Left hindlimb (tissue), 1 donor: ENCODE measurements at regions not wholly inside any gene's neighbourhood (a gene's known extent, or its start where the extent isn't known, plus 50 kb on each side); places are given as distances from the start of the nearest gene placed in this dataset.

Experiments
- DNase-seq: peaks from one replicate; pipeline ENCODE4 v3.0.0-alpha.2; 2018

DNA sequence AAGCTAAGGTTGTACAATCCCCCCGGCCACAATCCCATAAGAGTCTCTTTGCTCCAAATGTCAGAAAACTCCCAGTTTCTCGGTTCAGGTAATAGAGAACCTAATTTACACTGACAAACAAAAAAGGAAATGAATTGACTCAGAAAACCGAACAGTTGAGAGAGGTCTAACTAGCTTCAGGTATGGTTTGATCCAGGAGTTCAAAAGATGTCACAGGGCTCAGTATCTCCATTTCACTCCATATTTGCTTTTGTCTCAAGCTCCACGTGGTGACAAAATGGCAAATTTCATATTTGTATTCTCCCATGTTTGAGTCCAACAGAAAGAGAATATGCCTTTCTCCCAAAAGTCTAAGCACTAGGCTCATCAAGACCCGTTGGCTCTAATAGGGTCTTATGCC is 117.4 kb downstream of the AXIN2 start:
- DNase-seq = no peak

GRCh38 chr17:65442691-65443090 is 118.8 kb downstream of the AXIN2 start:
- no peak for DNase-seq

GRCh38 chr17:65442250-65442649 is 119.2 kb downstream of the AXIN2 start:
- no peak for DNase-seq

DNA sequence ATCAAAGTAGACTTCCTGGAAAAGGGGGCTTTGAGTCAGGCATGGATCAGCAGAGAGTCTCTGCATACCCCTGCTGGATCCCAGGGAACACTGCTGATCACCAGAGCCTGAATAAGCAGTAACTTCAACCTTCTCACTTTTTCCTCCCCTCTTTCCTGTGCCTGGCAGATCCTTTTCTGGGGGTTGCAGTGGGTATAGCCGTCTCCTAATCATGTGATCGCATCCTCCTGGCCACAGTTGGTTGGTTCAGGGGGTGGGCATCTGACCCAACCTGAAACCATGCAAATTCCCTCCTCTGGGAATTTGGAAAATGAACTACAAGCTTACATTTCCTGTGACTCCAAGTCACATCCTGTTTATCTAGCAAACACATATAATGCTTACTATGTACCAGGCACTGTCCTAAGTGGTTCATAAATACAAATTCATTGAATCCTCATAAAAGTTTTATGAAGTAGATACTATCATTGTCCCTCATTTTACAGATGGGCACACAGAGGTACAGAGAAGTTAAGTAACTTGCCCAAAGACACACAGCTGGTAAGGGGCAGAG is 120.3 kb downstream of the AXIN2 start:
- no peak for DNase-seq

DNA sequence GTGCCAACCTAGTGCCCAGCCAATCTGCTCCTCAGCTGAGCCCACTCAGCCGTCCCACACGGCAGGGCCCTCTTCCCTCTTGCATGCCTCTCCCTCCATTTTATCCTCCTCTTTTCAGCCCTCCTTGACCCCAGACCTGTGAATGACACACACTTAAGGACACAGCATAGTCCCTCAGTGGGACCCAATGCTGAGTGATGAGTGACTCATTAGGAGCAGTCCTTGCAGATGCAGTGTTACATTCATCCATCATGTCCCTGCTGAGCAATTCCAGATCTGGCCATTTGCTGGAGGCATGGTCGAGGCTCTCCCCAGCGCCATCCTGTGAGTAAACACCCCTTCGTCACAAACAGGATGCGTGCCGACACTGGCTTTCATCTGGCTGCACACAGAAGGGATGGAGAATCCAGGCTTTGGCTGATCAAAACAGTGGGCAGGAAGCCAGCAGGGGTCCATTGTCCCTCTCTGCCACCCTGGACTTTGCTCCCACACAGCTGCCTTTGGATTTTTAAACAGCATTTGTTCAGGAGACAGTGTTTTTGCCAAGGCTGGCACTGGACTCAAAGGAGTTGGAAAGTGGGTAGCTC is 122.6 kb downstream of the AXIN2 start:
- DNase-seq = no peak

DNA sequence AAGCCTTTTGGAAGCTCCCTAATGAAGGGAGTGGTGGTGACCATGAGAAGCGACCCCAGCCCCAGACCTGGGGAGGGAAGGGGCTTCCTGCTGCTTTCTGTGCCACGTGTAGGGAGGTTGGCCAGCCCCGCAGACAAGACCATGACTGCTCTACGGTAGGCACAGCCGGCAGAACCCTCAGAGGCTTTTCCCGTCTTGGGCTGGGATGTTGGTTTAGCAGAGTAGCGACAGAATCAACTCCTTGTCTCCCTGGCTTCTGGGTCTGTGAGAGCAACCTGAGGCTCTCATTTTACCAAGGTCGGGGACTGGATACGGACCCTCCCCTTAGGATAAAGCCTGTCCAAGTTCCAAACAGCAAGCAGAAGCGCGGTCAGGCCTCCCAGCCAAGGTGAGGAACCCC is 123.3 kb downstream of the AXIN2 start:
- no peak for DNase-seq

- DNase-seq = no peak
Observed at GRCh38 chr17:65436871-65437270, 124.6 kb downstream of the AXIN2 start.

GRCh38 chr17:65434878-65435277 is 126.6 kb downstream of the AXIN2 start:
- DNase-seq = no peak

DNA sequence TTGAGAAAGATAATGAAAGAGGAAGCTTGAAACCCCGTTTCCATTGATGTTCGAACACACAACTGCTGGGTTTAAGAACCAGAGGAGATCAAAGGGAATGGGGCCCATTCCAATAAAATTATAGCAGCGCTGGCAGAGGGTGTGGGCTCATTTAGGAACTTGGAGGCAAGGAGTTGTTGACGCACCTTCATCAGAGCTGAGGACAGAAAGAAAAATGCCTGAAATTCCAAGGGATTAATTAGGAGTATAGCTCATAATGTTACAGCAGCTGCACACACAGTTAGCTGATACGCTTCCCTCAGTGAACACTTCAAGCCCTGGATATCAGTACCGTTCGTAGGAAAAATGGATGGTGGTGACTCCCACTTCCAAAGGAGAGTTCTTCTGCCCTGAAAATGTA is 127.2 kb downstream of the AXIN2 start:
- DNase-seq = no peak

- DNase-seq = no peak
Observed at GRCh38 chr17:65433592-65433991, 127.9 kb downstream of the AXIN2 start.

DNA sequence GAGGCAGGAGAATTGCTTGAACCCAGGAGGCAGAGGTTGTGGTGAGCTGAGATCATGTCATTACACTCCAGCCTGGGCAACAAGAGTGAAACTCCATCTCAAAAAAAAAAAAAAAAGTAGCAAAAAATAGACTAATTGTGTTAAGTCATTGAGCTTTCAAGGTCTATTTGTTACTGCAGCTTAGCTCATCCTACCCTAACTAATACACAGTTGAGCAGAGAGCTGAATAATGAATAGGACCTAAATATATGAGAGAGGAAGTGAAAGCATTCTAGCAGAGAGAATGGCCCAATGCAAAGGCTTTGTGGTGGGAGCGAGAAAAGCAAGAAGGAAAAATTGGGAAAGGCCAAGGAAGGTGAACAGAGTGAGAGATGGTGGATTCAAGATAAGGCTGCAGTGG is 128.3 kb downstream of the AXIN2 start:
- DNase-seq = no peak

DNA sequence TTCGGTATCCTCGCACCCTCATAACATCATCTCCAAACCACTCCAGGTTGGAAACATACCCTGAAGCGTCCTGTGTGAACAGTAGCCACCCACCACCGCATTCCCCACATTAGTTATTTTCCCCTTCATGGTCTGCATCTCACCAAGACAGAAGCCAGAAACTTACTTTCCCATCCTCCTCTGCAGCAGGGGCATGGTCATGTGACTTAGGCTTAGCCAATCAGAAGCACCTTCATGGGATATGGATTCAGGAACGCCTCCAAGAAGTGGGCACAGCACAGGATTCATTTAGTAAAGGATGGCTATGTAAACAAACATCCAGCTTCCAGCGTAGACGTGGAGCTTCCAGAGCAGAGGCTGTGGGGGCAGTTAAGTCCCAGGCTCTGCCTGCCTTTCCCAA is 130.3 kb downstream of the AXIN2 start:
- no peak for DNase-seq

DNA sequence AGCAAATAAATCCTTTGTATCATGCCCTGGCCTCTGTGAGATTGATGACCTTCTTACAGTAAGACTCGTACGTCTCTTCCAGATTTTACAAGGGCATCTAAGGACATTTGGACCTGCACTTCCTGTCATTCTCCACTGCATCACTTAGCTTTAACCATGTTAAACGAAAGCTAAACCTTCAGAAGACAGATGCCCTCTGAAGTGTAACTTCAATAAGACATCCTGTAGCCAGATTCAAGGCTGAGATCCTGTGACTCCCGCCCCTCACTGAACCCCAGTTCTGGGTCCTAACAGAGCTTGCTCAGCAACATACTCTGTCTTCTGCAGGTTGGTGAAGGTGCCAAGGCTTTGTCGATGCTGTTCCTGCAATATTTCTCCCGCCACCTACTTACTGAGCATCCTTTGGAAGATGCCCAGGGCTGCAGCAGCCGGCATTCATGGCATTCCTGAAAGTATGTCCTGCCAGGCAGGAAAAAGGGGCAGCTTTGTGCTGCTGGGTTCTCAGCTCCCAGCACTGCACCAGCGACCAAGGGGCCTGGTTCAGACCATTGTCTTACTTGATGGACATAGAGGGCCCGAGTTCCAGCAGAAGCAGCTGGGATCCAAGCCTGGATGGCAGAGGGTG is 131.1 kb downstream of the AXIN2 start:
- no peak for DNase-seq

- no peak for DNase-seq
Observed at GRCh38 chr17:65423346-65424140, 137.9 kb downstream of the AXIN2 start.

- no peak for DNase-seq
Observed at GRCh38 chr17:65418622-65419021, 142.8 kb downstream of the AXIN2 start.

- DNase-seq = no peak
Observed at GRCh38 chr17:65417406-65418221, 143.8 kb downstream of the AXIN2 start.

DNA sequence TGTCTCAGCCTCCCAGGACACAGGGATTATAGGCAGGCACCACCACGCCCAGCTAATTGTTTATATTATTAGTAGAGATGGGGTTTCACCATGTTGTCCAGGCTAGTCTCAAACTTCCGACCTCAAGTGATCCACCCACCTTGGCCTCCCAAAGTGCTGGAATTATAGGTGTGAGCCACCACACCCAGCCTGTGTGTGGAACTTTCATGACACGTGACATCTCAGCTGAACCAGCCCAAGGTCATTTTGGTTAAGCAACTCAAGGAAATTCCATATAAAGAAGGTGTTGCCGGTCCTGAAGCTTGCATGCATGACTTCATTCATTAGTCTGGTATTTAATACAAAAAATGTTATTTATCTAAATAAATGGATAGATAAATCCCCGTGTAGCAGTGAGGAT is 145.5 kb downstream of the AXIN2 start:
- no peak for DNase-seq

- no peak for DNase-seq
Observed at GRCh38 chr17:65413390-65413789, 148.1 kb downstream of the AXIN2 start.

DNA sequence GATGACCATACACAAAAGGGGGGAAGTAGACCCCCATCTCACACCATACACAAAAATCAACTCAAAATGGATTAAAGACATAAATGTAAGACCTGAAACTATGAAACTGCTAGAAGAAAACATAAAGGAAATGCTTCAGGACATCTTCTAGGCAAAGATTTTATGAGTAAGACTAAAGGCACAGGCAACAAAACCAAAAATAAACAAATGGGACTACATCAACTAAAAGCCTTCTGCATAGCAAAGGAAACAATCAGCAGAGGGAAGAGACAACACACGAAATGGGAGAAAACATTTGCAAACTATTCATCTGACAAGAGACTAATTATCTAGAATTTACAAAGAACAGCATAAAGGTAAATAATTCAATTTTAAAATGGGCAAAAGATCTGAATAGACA is 152.1 kb downstream of the AXIN2 start:
- no peak for DNase-seq

GRCh38 chr17:65408050-65408449 is 153.4 kb downstream of the AXIN2 start:
- DNase-seq = no peak

DNA sequence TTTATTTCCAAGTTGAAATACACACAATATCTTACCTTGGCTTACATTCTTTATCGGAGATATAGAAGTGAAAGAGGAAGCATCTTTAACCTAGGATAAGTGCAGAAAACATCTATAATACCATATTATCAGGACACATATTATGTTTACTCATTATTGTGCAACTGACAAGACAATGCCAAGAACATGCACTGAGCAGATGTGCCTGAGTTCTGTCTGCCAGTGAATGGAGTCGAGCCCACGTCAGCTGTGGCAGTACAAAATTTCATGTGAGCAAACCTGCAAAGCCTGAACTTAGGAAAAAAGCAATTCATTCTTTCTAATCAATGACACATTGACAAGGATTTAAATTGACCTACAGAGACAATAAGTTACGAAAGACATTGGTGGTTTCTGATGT is 154.4 kb downstream of the AXIN2 start:
- no peak for DNase-seq

GRCh38 chr17:65406552-65406951 is 154.9 kb downstream of the AXIN2 start:
- no peak for DNase-seq

DNA sequence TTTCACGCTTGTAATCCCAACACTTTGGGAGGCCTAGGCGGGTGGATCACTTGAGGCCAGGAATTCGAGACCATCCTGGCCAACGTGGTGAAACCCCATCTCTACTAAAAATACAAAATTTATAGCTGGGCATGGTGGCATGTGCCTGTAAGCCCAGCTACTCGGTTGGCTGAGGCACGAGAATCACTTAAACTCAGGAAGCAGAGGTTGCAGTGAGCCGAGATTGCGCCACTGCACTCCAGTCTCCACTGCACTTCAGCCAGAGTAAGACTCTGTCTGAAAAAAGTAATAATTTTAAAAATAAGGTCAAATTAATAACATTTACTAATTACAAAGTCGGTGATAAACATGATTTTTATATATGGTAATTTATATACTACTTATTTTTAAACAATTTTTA is 155.9 kb downstream of the AXIN2 start:
- no peak for DNase-seq
